HepG2 (cell line): ENCODE measurements at regions not wholly inside any gene's neighbourhood (a gene's known extent, or its start where the extent isn't known, plus 50 kb on each side); places are given as distances from the start of the nearest gene placed in this dataset.
A peak's percentile ranks its signal among the peaks of the same experiment; 100 is the strongest.

ENCODE experiments used
- BRCA1 ChIP-seq: sonication (generic); formaldehyde crosslinking; IDR thresholded peaks from 2 replicates; pipeline ENCODE4 v1.4.0; 2020; ENCODE audit warnings: missing genetic modification reagents
- CENPT ChIP-seq: sonication (generic); formaldehyde crosslinking; IDR thresholded peaks from 2 replicates; pipeline ENCODE4 v1.8.0; 2022; ENCODE audit warnings: low read depth, mild to moderate bottlenecking, moderate library complexity, missing genetic modification reagents
- JARID2 ChIP-seq: sonication (generic); formaldehyde crosslinking; IDR thresholded peaks from 2 replicates; pipeline ENCODE4 v1.8.1; 2023; ENCODE audit warnings: missing genetic modification reagents, inconsistent platforms; ENCODE audit not compliant: insufficient replicate concordance
- MIER2 ChIP-seq: IDR thresholded peaks from 2 replicates; pipeline ENCODE4 v1.6.1; 2016; ENCODE audit warnings: missing biosample characterization, missing genetic modification reagents
- MTA3 ChIP-seq: sonication (generic); formaldehyde crosslinking; IDR thresholded peaks from 2 replicates; pipeline ENCODE4 v1.4.0; 2020; ENCODE audit warnings: missing genetic modification reagents
- NFIC ChIP-seq: IDR thresholded peaks from 2 replicates; pipeline ENCODE4 v1.6.1; 2012; ENCODE audit warnings: mild to moderate bottlenecking, low read length, inconsistent platforms
- RARG ChIP-seq: sonication (generic); formaldehyde crosslinking; IDR thresholded peaks from 2 replicates; pipeline ENCODE4 v1.4.0; 2020; ENCODE audit warnings: low read depth, mild to moderate bottlenecking, missing genetic modification reagents
- REPIN1 ChIP-seq: sonication (generic); formaldehyde crosslinking; IDR thresholded peaks from 2 replicates; pipeline ENCODE4 v1.8.0; 2022; ENCODE audit warnings: missing genetic modification reagents, low read depth, mild to moderate bottlenecking, borderline replicate concordance
- RORA ChIP-seq: sonication (generic); formaldehyde crosslinking; IDR thresholded peaks from 2 replicates; pipeline ENCODE4 v1.5.0; 2020; ENCODE audit warnings: mild to moderate bottlenecking, missing genetic modification reagents, moderate library complexity
- SALL2 ChIP-seq: sonication (generic); formaldehyde crosslinking; IDR thresholded peaks from 2 replicates; pipeline ENCODE4 v1.8.1; 2023; ENCODE audit warnings: mild to moderate bottlenecking, missing genetic modification reagents, inconsistent platforms
- TEAD3 ChIP-seq: optimal IDR thresholded peaks from 2 replicates; pipeline ENCODE3; 2016; ENCODE audit warnings: borderline replicate concordance
- TGIF2 ChIP-seq: IDR thresholded peaks from 2 replicates; pipeline ENCODE4 v1.6.1; 2016; ENCODE audit warnings: control low read depth, missing compliant biosample characterization
- U2AF1 ChIP-seq: fragments of 200-400 bp; formaldehyde crosslinking; optimal IDR thresholded peaks from 2 replicates; pipeline ENCODE3; 2017; ENCODE audit warnings: mild to moderate bottlenecking, low read depth, low read length
- ZNF160 ChIP-seq: sonication (generic); formaldehyde crosslinking; IDR thresholded peaks from 2 replicates; pipeline ENCODE4 v1.8.0; 2022; ENCODE audit warnings: mild to moderate bottlenecking, inconsistent platforms, missing genetic modification reagents
- ZNF496 ChIP-seq: sonication (generic); formaldehyde crosslinking; IDR thresholded peaks from 2 replicates; pipeline ENCODE4 v1.8.1; 2023; ENCODE audit warnings: mild to moderate bottlenecking, moderate library complexity, missing genetic modification reagents; ENCODE audit not compliant: insufficient replicate concordance
- ZNF607 ChIP-seq: sonication (generic); formaldehyde crosslinking; IDR thresholded peaks from 2 replicates; pipeline ENCODE4 v1.5.1; 2020; ENCODE audit warnings: missing genetic modification reagents, mild to moderate bottlenecking, borderline replicate concordance
- ZNF615 ChIP-seq: sonication (generic); formaldehyde crosslinking; IDR thresholded peaks from 2 replicates; pipeline ENCODE4 v1.5.0; 2020; ENCODE audit warnings: mild to moderate bottlenecking, missing genetic modification reagents, borderline replicate concordance
- ZNF75D ChIP-seq: sonication (generic); formaldehyde crosslinking; IDR thresholded peaks from 2 replicates; pipeline ENCODE4 v1.8.1; 2023; ENCODE audit warnings: missing genetic modification reagents, mild to moderate bottlenecking, borderline replicate concordance
- ZNF83 ChIP-seq: sonication (generic); formaldehyde crosslinking; IDR thresholded peaks from 2 replicates; pipeline ENCODE4 v1.4.0; 2020; ENCODE audit warnings: missing genetic modification reagents, mild to moderate bottlenecking, borderline replicate concordance
- ZZZ3 ChIP-seq: sonication (generic); formaldehyde crosslinking; IDR thresholded peaks from 2 replicates; pipeline ENCODE4 v1.4.0; 2020; ENCODE audit warnings: missing genetic modification reagents, mild to moderate bottlenecking, borderline replicate concordance
- TF ChIP-seq, protein P1 (sequence below): sonication (generic); formaldehyde crosslinking; IDR thresholded peaks from 2 replicates; pipeline ENCODE4 v1.4.0; 2020; ENCODE audit warnings: missing genetic modification reagents, borderline replicate concordance
- TF ChIP-seq, protein P2 (sequence below): sonication (generic); formaldehyde crosslinking; IDR thresholded peaks from 2 replicates; pipeline ENCODE4 v1.4.0; 2020; ENCODE audit warnings: mild to moderate bottlenecking, low read depth, missing genetic modification reagents
- TF ChIP-seq, protein P3 (sequence below): sonication (generic); formaldehyde crosslinking; IDR thresholded peaks from 2 replicates; pipeline ENCODE4 v1.8.0; 2022; ENCODE audit warnings: mild to moderate bottlenecking, missing genetic modification reagents, borderline replicate concordance
- TF ChIP-seq, protein P4 (sequence below): sonication (generic); formaldehyde crosslinking; IDR thresholded peaks from 2 replicates; pipeline ENCODE4 v1.8.1; 2022; ENCODE audit warnings: mild to moderate bottlenecking, missing genetic modification reagents

DNA sequence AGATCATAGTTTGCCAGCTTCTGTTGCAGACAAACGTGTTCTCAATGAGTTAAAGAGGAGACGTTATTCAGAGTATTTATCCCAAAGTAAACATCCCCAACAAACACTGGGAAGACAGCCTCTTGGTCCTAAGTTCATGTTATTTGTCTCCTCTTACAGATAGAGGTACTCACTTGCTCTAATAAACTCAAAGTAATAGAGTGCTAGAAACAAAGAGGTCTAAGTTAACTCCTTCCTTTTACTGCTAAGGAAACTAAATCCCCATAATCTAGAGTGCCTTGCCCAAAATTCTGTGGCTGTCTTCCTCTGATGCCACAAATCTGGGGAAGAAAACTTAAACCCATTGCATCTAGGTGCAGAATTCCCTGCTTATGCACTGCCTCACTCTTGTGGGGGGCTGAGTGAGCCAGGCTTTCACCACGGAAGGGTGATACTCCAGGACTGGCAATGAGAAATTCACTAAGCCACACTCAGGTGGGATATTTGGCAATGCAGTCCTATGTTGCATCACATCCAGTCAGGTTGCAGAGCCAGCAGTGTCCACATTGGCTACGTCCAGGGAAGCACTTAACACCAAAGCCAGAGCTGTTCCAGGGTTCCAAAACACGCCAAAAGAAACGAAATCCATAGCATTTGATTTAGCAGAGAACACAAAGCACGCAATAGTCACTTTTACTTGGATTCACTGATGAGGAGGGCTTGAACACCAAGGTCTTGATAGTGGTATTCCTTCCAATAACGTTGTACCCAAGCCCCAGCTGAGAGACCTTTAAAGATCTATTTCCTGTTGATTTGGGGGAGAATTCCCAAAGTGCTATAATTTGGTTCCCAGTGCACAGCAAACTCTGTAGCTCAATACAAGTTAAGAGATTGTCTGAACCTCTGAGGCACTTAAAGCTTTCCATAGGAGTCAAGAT is 81.0 kb upstream of the FOXQ1 start (continued):
- TF ChIP-seq, protein P1, sequence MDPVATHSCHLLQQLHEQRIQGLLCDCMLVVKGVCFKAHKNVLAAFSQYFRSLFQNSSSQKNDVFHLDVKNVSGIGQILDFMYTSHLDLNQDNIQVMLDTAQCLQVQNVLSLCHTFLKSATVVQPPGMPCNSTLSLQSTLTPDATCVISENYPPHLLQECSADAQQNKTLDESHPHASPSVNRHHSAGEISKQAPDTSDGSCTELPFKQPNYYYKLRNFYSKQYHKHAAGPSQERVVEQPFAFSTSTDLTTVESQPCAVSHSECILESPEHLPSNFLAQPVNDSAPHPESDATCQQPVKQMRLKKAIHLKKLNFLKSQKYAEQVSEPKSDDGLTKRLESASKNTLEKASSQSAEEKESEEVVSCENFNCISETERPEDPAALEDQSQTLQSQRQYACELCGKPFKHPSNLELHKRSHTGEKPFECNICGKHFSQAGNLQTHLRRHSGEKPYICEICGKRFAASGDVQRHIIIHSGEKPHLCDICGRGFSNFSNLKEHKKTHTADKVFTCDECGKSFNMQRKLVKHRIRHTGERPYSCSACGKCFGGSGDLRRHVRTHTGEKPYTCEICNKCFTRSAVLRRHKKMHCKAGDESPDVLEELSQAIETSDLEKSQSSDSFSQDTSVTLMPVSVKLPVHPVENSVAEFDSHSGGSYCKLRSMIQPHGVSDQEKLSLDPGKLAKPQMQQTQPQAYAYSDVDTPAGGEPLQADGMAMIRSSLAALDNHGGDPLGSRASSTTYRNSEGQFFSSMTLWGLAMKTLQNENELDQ (CRISPR knock-in tag): no peak
- TF ChIP-seq JARID2 (CRISPR knock-in tag): no peak
- no peak for TF ChIP-seq RORA (CRISPR knock-in tag)
- TF ChIP-seq ZNF160: no peak
- TF ChIP-seq RARG (CRISPR knock-in tag): peak; percentile 84; the same call in 1 of the 2 replicates
- no peak for TF ChIP-seq ZNF75D (CRISPR knock-in tag)
- TF ChIP-seq ZNF615 (CRISPR knock-in tag): no peak
- TF ChIP-seq ZNF496 (CRISPR knock-in tag): no peak
- TF ChIP-seq, protein P2, sequence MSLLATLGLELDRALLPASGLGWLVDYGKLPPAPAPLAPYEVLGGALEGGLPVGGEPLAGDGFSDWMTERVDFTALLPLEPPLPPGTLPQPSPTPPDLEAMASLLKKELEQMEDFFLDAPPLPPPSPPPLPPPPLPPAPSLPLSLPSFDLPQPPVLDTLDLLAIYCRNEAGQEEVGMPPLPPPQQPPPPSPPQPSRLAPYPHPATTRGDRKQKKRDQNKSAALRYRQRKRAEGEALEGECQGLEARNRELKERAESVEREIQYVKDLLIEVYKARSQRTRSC (CRISPR knock-in tag): no peak
- TF ChIP-seq, protein P3, sequence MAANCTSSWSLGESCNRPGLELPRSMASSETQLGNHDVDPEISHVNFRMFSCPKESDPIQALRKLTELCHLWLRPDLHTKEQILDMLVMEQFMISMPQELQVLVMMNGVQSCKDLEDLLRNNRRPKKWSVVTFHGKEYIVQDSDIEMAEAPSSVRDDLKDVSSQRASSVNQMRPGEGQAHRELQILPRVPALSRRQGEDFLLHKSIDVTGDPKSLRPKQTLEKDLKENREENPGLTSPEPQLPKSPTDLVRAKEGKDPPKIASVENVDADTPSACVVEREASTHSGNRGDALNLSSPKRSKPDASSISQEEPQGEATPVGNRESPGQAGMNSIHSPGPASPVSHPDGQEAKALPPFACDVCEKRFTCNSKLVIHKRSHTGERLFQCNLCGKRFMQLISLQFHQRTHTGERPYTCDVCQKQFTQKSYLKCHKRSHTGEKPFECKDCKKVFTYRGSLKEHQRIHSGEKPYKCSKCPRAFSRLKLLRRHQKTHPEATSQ (CRISPR knock-in tag): no peak; the same call in 1 of the 2 replicates
- TF ChIP-seq TEAD3 (CRISPR knock-in tag): peak; percentile 74
- no peak for TF ChIP-seq CENPT
- no peak for TF ChIP-seq U2AF1
- peak; percentile 87 for TF ChIP-seq REPIN1 (CRISPR knock-in tag)
- peak; percentile 43; the same call in 1 of the 2 replicates for TF ChIP-seq MIER2
- 0 out of 2 replicates have a peak, but pooled peaks have one; percentile 37 for TF ChIP-seq BRCA1
- TF ChIP-seq ZNF607 (CRISPR knock-in tag): peak; percentile 43; the same call in 1 of the 2 replicates
- TF ChIP-seq MTA3 (CRISPR knock-in tag): no peak
- peak; percentile 69; the same call in 1 of the 2 replicates for TF ChIP-seq SALL2 (CRISPR knock-in tag)
- peak; percentile 53; the same call in 1 of the 2 replicates for TF ChIP-seq TGIF2 (CRISPR knock-in tag)
- peak; percentile 72; the same call in 1 of the 2 replicates for TF ChIP-seq NFIC
- no peak for TF ChIP-seq ZZZ3
- TF ChIP-seq, protein P4, sequence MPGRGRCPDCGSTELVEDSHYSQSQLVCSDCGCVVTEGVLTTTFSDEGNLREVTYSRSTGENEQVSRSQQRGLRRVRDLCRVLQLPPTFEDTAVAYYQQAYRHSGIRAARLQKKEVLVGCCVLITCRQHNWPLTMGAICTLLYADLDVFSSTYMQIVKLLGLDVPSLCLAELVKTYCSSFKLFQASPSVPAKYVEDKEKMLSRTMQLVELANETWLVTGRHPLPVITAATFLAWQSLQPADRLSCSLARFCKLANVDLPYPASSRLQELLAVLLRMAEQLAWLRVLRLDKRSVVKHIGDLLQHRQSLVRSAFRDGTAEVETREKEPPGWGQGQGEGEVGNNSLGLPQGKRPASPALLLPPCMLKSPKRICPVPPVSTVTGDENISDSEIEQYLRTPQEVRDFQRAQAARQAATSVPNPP: peak; percentile 25; the same call in 1 of the 2 replicates
- no peak; the same call in 1 of the 2 replicates for TF ChIP-seq ZNF83 (CRISPR knock-in tag)
